Gastrocnemius medialis (tissue), 4 donors: ENCODE measurements at regions not wholly inside any gene's neighbourhood (a gene's known extent, or its start where the extent isn't known, plus 50 kb on each side); places are given as distances from the start of the nearest gene placed in this dataset.

Experiments used
- ATAC-seq, 2 donors: fragments of 150-250 bp; one replicate each; pipeline ENCODE4 v1.9.1; 2016
- DNase-seq, 2 donors: peaks; one replicate each; pipeline ENCODE4 v3.0.0-alpha.2; 2019
- H3K27ac ChIP-seq, 4 donors: fragments of 200-600 bp; sonication (generic); 1 replicate in 1 of 4; 2 replicates in 3 of 4; pipeline ENCODE4 v1.5.1; 2016 to 2018; ENCODE audit warnings: mild to moderate bottlenecking in 2 of 4, moderate library complexity in 1 of 4
- H3K27me3 ChIP-seq, 3 donors: fragments of 200-600 bp; sonication (generic) in 2 of 3; 1 replicate in 1 of 3; 2 replicates in 2 of 3; pipeline versions ENCODE4 v1.5.1 to v1.6.0; 2016 to 2019; ENCODE audit warnings: mild to moderate bottlenecking in 1 of 3, moderate library complexity in 1 of 3
- H3K36me3 ChIP-seq, 2 donors: fragments of 200-600 bp; sonication (generic) in 1 of 2; one replicate each; pipeline ENCODE4 v1.5.1; 2017 to 2018
- H3K4me1 ChIP-seq, 2 donors: fragments of 200-600 bp; sonication (generic) in 1 of 2; one replicate each; pipeline ENCODE4 v1.5.1; 2016 to 2017; ENCODE audit warnings: mild to moderate bottlenecking in 2 of 2
- H3K4me3 ChIP-seq, 4 donors: fragments of 200-600 bp; sonication (generic) in 3 of 4; 1 replicate in 1 of 4; 2 replicates in 3 of 4; pipeline ENCODE4 v1.5.1; 2016 to 2019; ENCODE audit warnings: mild to moderate bottlenecking in 2 of 4
- H3K9me3 ChIP-seq, 3 donors: fragments of 200-600 bp; sonication (generic) in 2 of 3; 1 replicate in 1 of 3; 2 replicates in 2 of 3; pipeline ENCODE4 v1.5.1; 2016 to 2019
- POLR2A ChIP-seq, 2 donors: fragments of 450-650 bp; IDR thresholded peaks; one replicate each; pipeline ENCODE4 v1.6.1; 2017; ENCODE audit warnings: antibody characterized with exemption in 2 of 2, mild to moderate bottlenecking in 2 of 2, moderate library complexity in 2 of 2
- in situ Hi-C, 4 donors: fragments of 200-750 bp; cut with MboI; loops; one replicate each; pipeline versions ENCODE4 v1.15.0 to v1.8.0; 2017; ENCODE audit warnings: low sequenced_read_pairs in 4 of 4
- intact Hi-C: fragments of 100-400 bp; cut with DNase I; formaldehyde crosslinking; loops from one replicate; pipeline ENCODE4 v1.15.1; 2023; ENCODE audit warnings: low total_unique reads
- TF ChIP-seq, protein P1 (sequence below), 5 experiments: fragments of 450-650 bp in 3 of 5; fragments of 200-600 bp in 2 of 5; sonication (generic) in 2 of 5; IDR thresholded peaks in 4 of 5; conservative IDR thresholded peaks in 1 of 5; 1 replicate in 4 of 5; 2 replicates in 1 of 5; pipeline ENCODE4 v1.5.1; 2016 to 2019; ENCODE audit warnings: antibody characterized with exemption in 5 of 5, mild to moderate bottlenecking in 3 of 5, moderate library complexity in 3 of 5

DNA sequence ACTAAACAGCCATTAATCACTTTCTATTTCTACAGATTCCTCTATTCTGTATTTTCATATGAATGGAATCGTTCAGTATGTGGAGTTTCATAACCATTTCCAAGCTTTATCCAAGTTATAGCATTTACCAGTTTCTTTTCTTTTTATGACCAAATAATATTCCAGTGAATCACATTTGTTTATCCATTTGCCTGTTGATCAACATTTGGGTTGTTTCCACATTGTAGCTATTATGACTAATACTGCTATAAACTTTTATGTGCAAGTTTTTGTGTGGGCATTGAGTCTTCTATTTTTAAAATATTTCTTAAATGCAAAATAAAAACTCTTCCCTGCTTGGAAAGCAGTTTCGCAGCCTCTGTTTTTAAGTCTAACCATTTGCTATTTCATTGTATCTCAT is 336.4 kb upstream of the OPRM1 start:
- Histone ChIP-seq H3K27me3 (no peaks in the 10 kb centered on the region), H3K27ac (no peak overlapping the region), H3K36me3 (no peaks in the 10 kb centered on the region), H3K4me3 (no peak overlapping the region), H3K4me1 (no peaks in the 10 kb centered on the region), H3K9me3 (no peaks in the 10 kb centered on the region)
- intact Hi-C loops = no loop called here
- ATAC-seq = no peak
- no peak for DNase-seq
- TF ChIP-seq POLR2A (IDR thresholded peaks at IDR 0.05) = no peak
- TF ChIP-seq, protein P1, sequence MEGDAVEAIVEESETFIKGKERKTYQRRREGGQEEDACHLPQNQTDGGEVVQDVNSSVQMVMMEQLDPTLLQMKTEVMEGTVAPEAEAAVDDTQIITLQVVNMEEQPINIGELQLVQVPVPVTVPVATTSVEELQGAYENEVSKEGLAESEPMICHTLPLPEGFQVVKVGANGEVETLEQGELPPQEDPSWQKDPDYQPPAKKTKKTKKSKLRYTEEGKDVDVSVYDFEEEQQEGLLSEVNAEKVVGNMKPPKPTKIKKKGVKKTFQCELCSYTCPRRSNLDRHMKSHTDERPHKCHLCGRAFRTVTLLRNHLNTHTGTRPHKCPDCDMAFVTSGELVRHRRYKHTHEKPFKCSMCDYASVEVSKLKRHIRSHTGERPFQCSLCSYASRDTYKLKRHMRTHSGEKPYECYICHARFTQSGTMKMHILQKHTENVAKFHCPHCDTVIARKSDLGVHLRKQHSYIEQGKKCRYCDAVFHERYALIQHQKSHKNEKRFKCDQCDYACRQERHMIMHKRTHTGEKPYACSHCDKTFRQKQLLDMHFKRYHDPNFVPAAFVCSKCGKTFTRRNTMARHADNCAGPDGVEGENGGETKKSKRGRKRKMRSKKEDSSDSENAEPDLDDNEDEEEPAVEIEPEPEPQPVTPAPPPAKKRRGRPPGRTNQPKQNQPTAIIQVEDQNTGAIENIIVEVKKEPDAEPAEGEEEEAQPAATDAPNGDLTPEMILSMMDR (IDR thresholded peaks at IDR 0.05 in 4 of 5, conservative IDR thresholded peaks at IDR 0.05 in 1 of 5) = no peak
- in situ Hi-C loops = no loop called here

GRCh38 chr6:153698637-153699036 is 340.4 kb upstream of the OPRM1 start:
- intact Hi-C loops = no loop called here
- no peaks in the 10 kb centered on the region for H3K27me3 ChIP-seq
- H3K4me3 ChIP-seq = no peak overlapping the region
- no peaks in the 10 kb centered on the region for H3K4me1 ChIP-seq
- H3K9me3 ChIP-seq = no peaks in the 10 kb centered on the region
- no peak overlapping the region for H3K27ac ChIP-seq
- no peak for ATAC-seq
- TF ChIP-seq, protein P1 (IDR thresholded peaks at IDR 0.05 in 4 of 5, conservative IDR thresholded peaks at IDR 0.05 in 1 of 5) = no peak
- TF ChIP-seq POLR2A (IDR thresholded peaks at IDR 0.05) = no peak
- no peak for DNase-seq
- in situ Hi-C loops = no loop called here
- H3K36me3 ChIP-seq = no peaks in the 10 kb centered on the region

- in situ Hi-C loops (no loop called here), intact Hi-C loops (no loop called here)
- Histone ChIP-seq H3K9me3 (no peaks in the 10 kb centered on the region), H3K27me3 (no peaks in the 10 kb centered on the region), H3K4me1 (no peaks in the 10 kb centered on the region), H3K36me3 (no peaks in the 10 kb centered on the region), H3K4me3 (no peak overlapping the region), H3K27ac (no peak overlapping the region)
- DNase-seq (no peak), ATAC-seq (no peak)
- TF ChIP-seq, protein P1 (IDR thresholded peaks at IDR 0.05 in 4 of 5, conservative IDR thresholded peaks at IDR 0.05 in 1 of 5) = no peak
- TF ChIP-seq POLR2A (IDR thresholded peaks at IDR 0.05) = no peak
Observed at GRCh38 chr6:153698001-153698400, 341.0 kb upstream of the OPRM1 start.

DNA sequence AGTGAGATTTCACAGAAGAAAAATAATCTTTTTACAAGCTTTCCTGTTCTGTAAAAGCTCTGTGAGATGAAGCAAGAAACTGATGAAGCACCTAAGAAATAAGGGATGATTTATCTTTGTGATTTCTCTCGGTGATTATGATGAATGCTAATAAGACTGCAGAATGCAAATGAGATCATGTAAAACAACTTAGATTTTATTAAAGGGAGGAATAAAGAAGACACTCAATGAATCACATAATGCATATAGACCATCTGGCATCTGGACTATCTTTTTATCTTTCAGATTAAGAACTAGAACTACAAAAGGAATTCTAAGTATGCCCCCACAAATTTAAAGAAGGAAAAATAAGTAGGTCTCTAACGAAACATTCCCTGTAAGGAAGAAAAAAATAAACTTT is 361.5 kb upstream of the OPRM1 start:
- no peaks in the 10 kb centered on the region for H3K4me1 ChIP-seq
- TF ChIP-seq POLR2A (IDR thresholded peaks at IDR 0.05) = no peak
- TF ChIP-seq, protein P1 (IDR thresholded peaks at IDR 0.05 in 4 of 5, conservative IDR thresholded peaks at IDR 0.05 in 1 of 5) = no peak
- H3K36me3 ChIP-seq = no peaks in the 10 kb centered on the region
- H3K27ac ChIP-seq = no peak overlapping the region
- ATAC-seq = no peak
- no peak for DNase-seq
- H3K4me3 ChIP-seq = no peak overlapping the region
- in situ Hi-C loops = no loop called here
- H3K27me3 ChIP-seq = no peaks in the 10 kb centered on the region
- intact Hi-C loops = no loop called here
- no peaks in the 10 kb centered on the region for H3K9me3 ChIP-seq

DNA sequence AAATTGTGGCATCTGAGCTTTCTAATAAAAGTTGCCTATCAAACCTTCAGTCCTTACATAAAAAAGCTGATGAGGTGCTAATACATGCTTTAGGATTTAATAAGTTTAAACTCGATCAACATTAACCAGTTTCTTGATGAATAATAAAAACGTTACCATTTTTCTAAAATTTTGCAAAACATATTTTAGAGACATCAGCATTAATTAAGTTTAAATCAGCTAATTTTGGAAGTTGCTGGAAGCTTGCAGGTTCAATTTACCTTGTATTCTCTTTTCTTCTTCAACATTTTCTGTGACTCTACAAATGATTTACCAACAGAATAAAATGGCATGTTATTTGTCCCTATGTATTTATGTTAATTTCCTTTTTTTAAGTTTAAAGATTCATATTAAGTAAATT is 365.3 kb upstream of the OPRM1 start:
- ATAC-seq (no peak), DNase-seq (no peak)
- no peaks in the 10 kb centered on the region for H3K27me3 ChIP-seq
- no peaks in the 10 kb centered on the region for H3K4me1 ChIP-seq
- H3K9me3 ChIP-seq = no peaks in the 10 kb centered on the region
- H3K27ac ChIP-seq = no peak overlapping the region
- TF ChIP-seq POLR2A (IDR thresholded peaks at IDR 0.05) = no peak
- TF ChIP-seq, protein P1 (IDR thresholded peaks at IDR 0.05 in 4 of 5, conservative IDR thresholded peaks at IDR 0.05 in 1 of 5) = no peak
- in situ Hi-C loops = no loop called here
- no peak overlapping the region for H3K4me3 ChIP-seq
- H3K36me3 ChIP-seq = no peaks in the 10 kb centered on the region
- intact Hi-C loops = no loop called here
